Lung (tissue), 11 donors: ENCODE measurements at regions not wholly inside any gene's neighbourhood (a gene's known extent, or its start where the extent isn't known, plus 50 kb on each side); places are given as distances from the start of the nearest gene placed in this dataset.

Source experiments
- ATAC-seq: fragments of 200-7000 bp; cut with Tn5 transposase; one replicate; pipeline ENCODE4 v1.9.1; 2020; ENCODE audit warnings: moderate number of reproducible peaks; ENCODE audit not compliant: insufficient read depth, low FRiP score
- DNase-seq, 3 donors: peaks; one replicate each; pipeline ENCODE4 v3.0.0-alpha.2; 2013 to 2017
- H3K27ac ChIP-seq, 2 donors: one replicate each; pipeline ENCODE4 v1.5.1; 2013; ENCODE audit warnings: mild to moderate bottlenecking in 2 of 2, moderate library complexity in 2 of 2, control low read depth in 1 of 2, inconsistent platforms in 1 of 2, low read depth in 1 of 2, low read length in 1 of 2
- H3K27me3 ChIP-seq, 3 donors: one replicate each; pipeline ENCODE4 v1.5.1; 2013; ENCODE audit warnings: low read length in 2 of 3; ENCODE audit not compliant: control insufficient read depth in 3 of 3, insufficient read depth in 3 of 3
- H3K36me3 ChIP-seq, 4 donors: one replicate each; pipeline ENCODE4 v1.5.1; 2013; ENCODE audit warnings: low read length in 4 of 4, mild to moderate bottlenecking in 1 of 4, moderate library complexity in 1 of 4; ENCODE audit not compliant: control insufficient read depth in 4 of 4, insufficient read depth in 4 of 4
- H3K4me1 ChIP-seq, 5 donors: one replicate each; pipeline ENCODE4 v1.5.1; 2013; ENCODE audit warnings: low read length in 5 of 5, mild to moderate bottlenecking in 2 of 5, moderate library complexity in 1 of 5; ENCODE audit not compliant: control insufficient read depth in 5 of 5, insufficient read depth in 5 of 5
- H3K4me3 ChIP-seq: one replicate; pipeline ENCODE4 v1.5.1; 2013; ENCODE audit warnings: mild to moderate bottlenecking, control low read depth, moderate library complexity
- H3K9ac ChIP-seq, 2 donors: one replicate each; pipeline ENCODE4 v1.5.1; 2013; ENCODE audit warnings: low read length in 2 of 2, control low read depth in 1 of 2; ENCODE audit not compliant: insufficient read depth in 1 of 2
- H3K9me3 ChIP-seq, 4 donors: one replicate each; pipeline ENCODE4 v1.5.1; 2013; ENCODE audit warnings: low read length in 3 of 4, mild to moderate bottlenecking in 1 of 4, moderate library complexity in 1 of 4; ENCODE audit not compliant: control insufficient read depth in 4 of 4, insufficient read depth in 3 of 4
- CTCF ChIP-seq: IDR thresholded peaks from 2 replicates; pipeline ENCODE4 v1.5.1; 2012; ENCODE audit warnings: mild to moderate bottlenecking; ENCODE audit errors: control extremely low read depth, extremely low read depth
- WGBS, 2 donors: extraction: QIAGEN DNeasy Blood & Tissue Kit; methylation state at CpG; one replicate each; pipeline ENCODE4 v1.1.7; 2013; 5-methylcytosine and 5-hydroxymethylcytosine counted together
- donor health status: control.
- donor health status: control.
- donor health status: Bipolar disorder and iron deficiency.
- donor health status: healthy.
- donor health status: DM: yes; HTN: yes; CAD: no.

GRCh38 chr1:117758444-117759316 is 152.8 kb downstream of the TENT5C start:
- DNase-seq (peak; percentile 78 to 86 (median 82)), ATAC-seq (peak; percentile 86)
- H3K4me1 ChIP-seq = peaks cover 0 to 7% (median 0%) of the 10 kb centered on the region in 5 donors
- 13 to 20% methylated on average over 25 to 26 of the region's 26 CpGs for WGBS, 2 donors
- H3K36me3 ChIP-seq = no peaks in the 10 kb centered on the region
- H3K27me3 ChIP-seq = no peaks in the 10 kb centered on the region
- H3K4me3 ChIP-seq = peak overlapping the region; percentile 21
- peak; percentile 72 for TF ChIP-seq CTCF
- peak overlapping the region in 1 of 2 donors; percentile 33 for H3K9ac ChIP-seq
- no peaks in the 10 kb centered on the region for H3K9me3 ChIP-seq
- no peak overlapping the region for H3K27ac ChIP-seq

GRCh38 chr1:117759535-117759934 is 153.7 kb downstream of the TENT5C start:
- Histone ChIP-seq H3K9me3 (no peaks in the 10 kb centered on the region), H3K27ac (no peak overlapping the region)
- 70 to 72% methylated on average over 1 of the region's 1 CpG for WGBS, 2 donors

GRCh38 chr1:117760069-117760468 is 154.2 kb downstream of the TENT5C start:
- Histone ChIP-seq H3K4me1 (peaks cover 0 to 7% (median 0%) of the 10 kb centered on the region in 5 donors), H3K27ac (no peak overlapping the region), H3K27me3 (no peaks in the 10 kb centered on the region), H3K36me3 (no peaks in the 10 kb centered on the region), H3K4me3 (no peak overlapping the region), H3K9me3 (no peaks in the 10 kb centered on the region), H3K9ac (no peak overlapping the region)
- WGBS, 2 donors = 40 to 83% methylated on average over 1 of the region's 1 CpG
- no peak for TF ChIP-seq CTCF
- DNase-seq = no peak
- no peak for ATAC-seq

More at GRCh38 chr1:117759535-117759934, 153.7 kb downstream of the TENT5C start:
- Histone ChIP-seq H3K27me3 (no peaks in the 10 kb centered on the region), H3K9ac (no peak overlapping the region), H3K4me3 (no peak overlapping the region), H3K4me1 (peaks cover 0 to 7% (median 0%) of the 10 kb centered on the region in 5 donors), H3K36me3 (no peaks in the 10 kb centered on the region)
- DNase-seq = no peak
- no peak for TF ChIP-seq CTCF
- no peak for ATAC-seq
